GM18907 (cell line): ENCODE measurements at regions not wholly inside any gene's neighbourhood (a gene's known extent, or its start where the extent isn't known, plus 50 kb on each side); places are given as distances from the start of the nearest gene placed in this dataset.
A peak's percentile ranks its signal among the peaks of the same experiment; 100 is the strongest.
"Not testable (repeated sequence)": the region's sequence is repeated elsewhere in the genome, so short reads cannot be mapped to it uniquely, and the experiment has no call there.

Experiments
- ATAC-seq: cut with Tn5 transposase; IDR thresholded peaks from one replicate; pipeline ENCODE4 v1.9.1; 2021; ENCODE audit warnings: mild to moderate bottlenecking, moderate library complexity; ENCODE audit not compliant: unreplicated experiment

- ATAC-seq: peak; percentile 90
Observed at GRCh38 chr7:149714081-149714909, 59.1 kb downstream of the ZNF467 start.

GRCh38 chr7:149713731-149714068, 59.7 kb downstream of the ZNF467 start:
- no peak for ATAC-seq

- ATAC-seq: no peak
Observed at GRCh38 chr7:149713061-149713730, 60.2 kb downstream of the ZNF467 start.

GRCh38 chr7:149708026-149708425, 65.4 kb downstream of the ZNF467 start:
- ATAC-seq: no peak

- no peak for ATAC-seq
Observed at GRCh38 chr7:149707448-149707886, 65.9 kb downstream of the ZNF467 start.

GRCh38 chr7:149706398-149706797, 67.0 kb downstream of the ZNF467 start:
- ATAC-seq: no peak

- ATAC-seq: no peak
Observed at GRCh38 chr7:149704507-149704906, 68.9 kb downstream of the ZNF467 start.

GRCh38 chr7:149703044-149703650, 70.2 kb downstream of the ZNF467 start:
- ATAC-seq: no peak

GRCh38 chr7:149701495-149702240, 71.7 kb downstream of the ZNF467 start:
- ATAC-seq: no peak

- ATAC-seq: not testable (repeated sequence)
Observed at GRCh38 chr7:149697767-149698166, 75.6 kb downstream of the ZNF467 start.

- ATAC-seq: no peak
Observed at GRCh38 chr7:149696280-149696679, 77.1 kb downstream of the ZNF467 start.

- ATAC-seq: no peak
Observed at GRCh38 chr7:149692557-149692982, 80.8 kb downstream of the ZNF467 start.

GRCh38 chr7:149692056-149692455, 81.3 kb downstream of the ZNF467 start:
- no peak for ATAC-seq

- ATAC-seq: no peak
Observed at GRCh38 chr7:149690688-149691446, 82.5 kb downstream of the ZNF467 start.

- ATAC-seq: no peak
Observed at GRCh38 chr7:149689291-149689721, 84.1 kb downstream of the ZNF467 start.

GRCh38 chr7:149688836-149689235, 84.6 kb downstream of the ZNF467 start:
- no peak for ATAC-seq

GRCh38 chr7:149687820-149688219, 85.6 kb downstream of the ZNF467 start:
- ATAC-seq: not testable (repeated sequence)

GRCh38 chr7:149686449-149686848, 86.9 kb downstream of the ZNF467 start:
- no peak for ATAC-seq

- no peak for ATAC-seq
Observed at GRCh38 chr7:149686011-149686410, 87.4 kb downstream of the ZNF467 start.

GRCh38 chr7:149685455-149685854, 87.9 kb downstream of the ZNF467 start:
- no peak for ATAC-seq
